ENCODE measurements at regions not wholly inside any gene's neighbourhood (a gene's known extent, or its start where the extent isn't known, plus 50 kb on each side); places are given as distances from the start of the nearest gene placed in this dataset.

DNA sequence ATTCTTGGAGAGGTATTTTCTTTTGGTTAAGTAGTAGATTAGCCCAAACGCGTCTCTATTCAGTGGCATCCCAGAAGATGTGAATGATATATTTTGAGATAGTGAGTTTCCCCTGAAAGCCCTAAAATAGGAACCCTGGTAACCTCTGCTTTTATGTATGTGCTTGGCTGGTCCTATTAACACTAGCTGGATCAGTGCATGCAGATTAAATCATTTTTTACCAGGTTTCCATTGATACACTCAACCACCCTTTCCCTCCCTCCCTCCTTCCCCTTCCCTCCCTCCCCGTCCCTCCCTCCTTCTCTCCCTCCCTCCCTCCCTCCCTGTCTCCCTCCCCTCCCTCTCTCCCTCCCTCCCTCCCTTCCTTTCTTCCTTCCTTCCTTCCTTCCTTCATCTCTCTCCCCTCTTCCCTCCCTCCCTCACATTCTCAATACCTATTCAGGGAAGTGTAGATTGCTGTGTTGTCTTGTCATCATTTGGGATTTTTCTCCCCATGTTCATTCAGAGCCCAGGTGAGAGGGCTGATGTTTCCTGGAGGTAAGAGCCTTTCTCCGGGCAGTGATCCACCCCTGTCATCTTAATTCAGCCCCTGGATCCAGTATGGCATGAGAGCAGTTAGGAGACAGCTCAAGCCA, 406.8 kb downstream of the PRDM2 start:
- in situ Hi-C loops (cut with MboI; ENCODE audit: low pct_unique_long_range_greater_than_20kb, low sequenced_read_pairs, unreplicated experiment): loop anchor here (25.0 kb wide), 1 partner anchor 931 kb away; no protein-coding TSS in a partner anchor
- TF ChIP-seq, protein P1, sequence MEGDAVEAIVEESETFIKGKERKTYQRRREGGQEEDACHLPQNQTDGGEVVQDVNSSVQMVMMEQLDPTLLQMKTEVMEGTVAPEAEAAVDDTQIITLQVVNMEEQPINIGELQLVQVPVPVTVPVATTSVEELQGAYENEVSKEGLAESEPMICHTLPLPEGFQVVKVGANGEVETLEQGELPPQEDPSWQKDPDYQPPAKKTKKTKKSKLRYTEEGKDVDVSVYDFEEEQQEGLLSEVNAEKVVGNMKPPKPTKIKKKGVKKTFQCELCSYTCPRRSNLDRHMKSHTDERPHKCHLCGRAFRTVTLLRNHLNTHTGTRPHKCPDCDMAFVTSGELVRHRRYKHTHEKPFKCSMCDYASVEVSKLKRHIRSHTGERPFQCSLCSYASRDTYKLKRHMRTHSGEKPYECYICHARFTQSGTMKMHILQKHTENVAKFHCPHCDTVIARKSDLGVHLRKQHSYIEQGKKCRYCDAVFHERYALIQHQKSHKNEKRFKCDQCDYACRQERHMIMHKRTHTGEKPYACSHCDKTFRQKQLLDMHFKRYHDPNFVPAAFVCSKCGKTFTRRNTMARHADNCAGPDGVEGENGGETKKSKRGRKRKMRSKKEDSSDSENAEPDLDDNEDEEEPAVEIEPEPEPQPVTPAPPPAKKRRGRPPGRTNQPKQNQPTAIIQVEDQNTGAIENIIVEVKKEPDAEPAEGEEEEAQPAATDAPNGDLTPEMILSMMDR (IDR thresholded peaks at IDR 0.05; ENCODE audit: extremely low read depth, insufficient read depth, missing control alignments): no peak
- no peak for DNase-seq (ENCODE audit: low spot score)

DNA sequence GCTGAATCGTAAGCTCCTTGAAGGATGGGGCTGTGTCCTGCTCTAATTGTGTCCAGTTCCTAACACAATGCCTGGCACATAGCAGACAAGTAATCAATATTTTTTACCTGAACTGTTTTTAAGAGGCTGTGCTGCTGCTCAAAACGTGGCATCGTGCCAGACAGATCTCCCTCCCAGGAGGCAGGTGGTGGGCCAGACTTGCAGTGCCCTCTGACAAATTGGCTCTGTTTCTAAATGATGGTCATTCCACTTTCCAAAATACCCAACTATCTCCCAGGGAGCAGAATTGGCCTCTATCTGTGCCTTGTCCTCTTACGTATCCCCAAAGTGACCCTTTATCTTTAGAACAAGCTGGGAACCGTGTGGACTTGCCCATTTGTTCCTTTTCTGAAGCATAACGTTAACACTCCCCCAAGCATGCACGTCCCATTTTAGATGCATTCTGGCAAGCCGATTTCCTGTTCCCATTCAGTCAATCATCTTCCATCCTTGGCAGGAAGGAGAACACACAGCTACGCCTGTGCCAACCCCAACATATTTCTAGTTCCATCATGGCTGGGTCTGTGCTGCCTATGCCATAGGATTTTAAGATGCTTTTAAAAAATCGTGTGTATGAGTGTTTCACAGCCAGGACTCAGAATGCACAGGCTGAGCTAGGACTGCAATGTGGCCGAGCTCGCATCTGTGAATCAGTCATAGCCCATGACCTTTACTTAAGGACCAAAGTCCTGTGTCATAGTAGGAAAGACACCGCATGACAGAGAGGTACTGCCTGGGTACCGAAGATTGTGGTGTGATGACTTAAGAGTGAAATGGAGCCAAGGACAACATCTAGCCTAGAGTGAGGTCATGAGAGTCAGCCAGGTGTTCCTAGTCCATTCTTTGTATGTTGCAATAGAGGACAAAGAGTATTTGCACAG, 408.6 kb downstream of the PRDM2 start:
- no peak for DNase-seq (ENCODE audit: low spot score)
- TF ChIP-seq, protein P1 (IDR thresholded peaks at IDR 0.05; ENCODE audit: extremely low read depth, insufficient read depth, missing control alignments): no peak
- in situ Hi-C loops (cut with MboI; ENCODE audit: low pct_unique_long_range_greater_than_20kb, low sequenced_read_pairs, unreplicated experiment): loop anchor here (25.0 kb wide), 1 partner anchor 929 kb away; no protein-coding TSS in a partner anchor

DNA sequence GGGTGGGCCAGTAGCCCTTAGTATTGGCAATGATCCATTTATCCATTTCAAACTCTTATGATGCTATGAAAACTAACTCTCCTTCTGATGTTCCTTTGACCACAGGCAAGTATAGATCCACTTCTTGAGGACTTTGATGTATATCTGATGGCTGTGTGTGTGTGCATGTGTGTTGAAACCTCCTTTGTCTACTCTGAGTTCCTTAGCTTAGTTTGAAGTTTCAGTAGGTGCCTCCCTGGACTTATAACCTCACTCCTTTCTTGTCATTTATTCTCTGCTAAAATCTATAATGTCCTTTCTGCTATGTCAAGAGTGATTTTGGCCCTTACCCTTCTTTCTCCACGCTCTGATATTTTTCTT, 409.3 kb downstream of the PRDM2 start:
- TF ChIP-seq, protein P1 (IDR thresholded peaks at IDR 0.05; ENCODE audit: extremely low read depth, insufficient read depth, missing control alignments): no peak
- no peak for DNase-seq (ENCODE audit: low spot score)
- in situ Hi-C loops (cut with MboI; ENCODE audit: low pct_unique_long_range_greater_than_20kb, low sequenced_read_pairs, unreplicated experiment): loop anchor here (25.0 kb wide), 1 partner anchor 928 kb away; no protein-coding TSS in a partner anchor

DNA sequence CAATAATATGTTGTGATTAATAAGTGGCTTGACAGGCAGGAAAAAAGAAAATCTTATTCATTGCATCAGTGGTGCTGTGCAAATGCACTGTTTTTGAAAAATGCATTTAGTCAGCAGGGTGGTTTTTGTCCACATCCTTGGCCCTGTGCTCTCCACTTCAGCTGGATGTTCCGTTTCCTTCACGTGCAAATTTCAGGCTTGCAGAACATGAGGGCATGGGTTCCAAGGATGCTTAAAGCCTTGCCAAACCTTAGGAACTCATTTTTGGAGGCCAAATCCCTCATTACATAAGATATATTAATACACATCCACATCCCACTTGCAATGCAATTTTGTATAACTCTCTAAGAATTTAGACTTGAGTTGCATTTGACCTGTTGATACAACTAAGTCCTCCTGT, 410.1 kb downstream of the PRDM2 start:
- no peak for DNase-seq (ENCODE audit: low spot score)
- TF ChIP-seq, protein P1 (IDR thresholded peaks at IDR 0.05; ENCODE audit: extremely low read depth, insufficient read depth, missing control alignments): no peak
- in situ Hi-C loops (cut with MboI; ENCODE audit: low pct_unique_long_range_greater_than_20kb, low sequenced_read_pairs, unreplicated experiment): loop anchor here (25.0 kb wide), 1 partner anchor 927 kb away; no protein-coding TSS in a partner anchor

DNA sequence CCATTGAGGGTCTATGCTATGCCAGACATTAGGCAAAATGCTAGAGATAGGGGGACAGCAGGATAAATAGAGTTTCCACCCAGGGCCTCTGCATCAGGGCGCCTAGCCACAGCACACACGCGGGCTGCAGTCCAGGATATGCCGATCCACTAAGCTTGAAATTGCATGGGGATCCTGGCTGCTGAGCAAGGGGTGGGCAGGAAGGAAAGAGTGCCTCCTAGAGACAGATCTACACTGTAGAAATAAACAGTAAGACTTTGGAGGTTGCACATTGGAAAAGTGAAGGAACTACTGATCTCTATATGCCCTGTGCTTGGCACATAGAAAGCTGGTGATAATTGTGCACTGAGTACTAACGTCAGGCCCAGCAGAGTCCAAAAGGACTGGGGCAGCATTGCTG, 411.1 kb downstream of the PRDM2 start:
- no peak for DNase-seq (ENCODE audit: low spot score)
- in situ Hi-C loops (cut with MboI; ENCODE audit: low pct_unique_long_range_greater_than_20kb, low sequenced_read_pairs, unreplicated experiment): loop anchor here (25.0 kb wide), 1 partner anchor 926 kb away; no protein-coding TSS in a partner anchor
- TF ChIP-seq, protein P1 (IDR thresholded peaks at IDR 0.05; ENCODE audit: extremely low read depth, insufficient read depth, missing control alignments): no peak

DNA sequence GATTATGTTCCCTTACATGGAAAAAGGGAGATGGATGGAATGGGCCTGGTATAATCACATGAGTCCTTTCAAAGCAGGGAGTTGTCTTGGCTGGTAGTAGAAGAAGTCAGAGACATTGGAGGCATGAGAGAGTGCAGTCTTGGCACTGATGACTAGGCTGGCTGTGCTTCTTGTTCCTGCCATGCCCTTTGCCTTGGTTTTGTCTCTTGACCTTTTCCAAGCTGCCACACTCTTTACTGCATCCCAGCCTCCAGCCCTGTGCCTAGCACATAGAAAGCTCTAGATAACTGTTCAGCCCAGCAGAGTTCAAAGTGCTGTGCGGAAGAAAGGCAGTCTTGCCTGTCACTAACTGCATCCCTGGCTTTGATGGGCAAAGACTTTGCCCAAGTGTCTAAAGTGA, 412.6 kb downstream of the PRDM2 start:
- no peak for DNase-seq (ENCODE audit: low spot score)
- TF ChIP-seq, protein P1 (IDR thresholded peaks at IDR 0.05; ENCODE audit: extremely low read depth, insufficient read depth, missing control alignments): no peak
- in situ Hi-C loops (cut with MboI; ENCODE audit: low pct_unique_long_range_greater_than_20kb, low sequenced_read_pairs, unreplicated experiment): loop anchor here (25.0 kb wide), 1 partner anchor 925 kb away; no protein-coding TSS in a partner anchor

All from GM13977 (cell line).